GM12878 (cell line): ENCODE measurements at regions not wholly inside any gene's neighbourhood (a gene's known extent, or its start where the extent isn't known, plus 50 kb on each side); places are given as distances from the start of the nearest gene placed in this dataset.
"Not testable (repeated sequence)": the region's sequence is repeated elsewhere in the genome, so short reads cannot be mapped to it uniquely, and the experiment has no call there.

Source experiments
- ATAC-seq: fragments of 200-7000 bp; cut with Tn5 transposase; 3 replicates; pipeline ENCODE4 v1.9.1; 2020; ENCODE audit warnings: mild to moderate bottlenecking, moderate library complexity
- BruUV-seq: library from RNA; stranded (reverse); fragments of 400-500 nt; replicated peaks from 2 replicates; lab custom pipeline; 2021; lab: Mats Ljungman, UMichigan
- CTCF ChIA-PET: fragments of 300-600 bp; sonication (Branson Sonifier 250); formaldehyde crosslinking; extraction: SDS; loops from one replicate; lab custom pipeline; 2021; ENCODE audit warnings: inconsistent platforms; lab: Yijun Ruan, JAX
- POLR2A ChIA-PET: fragments of 350-600 bp; formaldehyde crosslinking; extraction: SDS; loops from one replicate; lab custom pipeline; 2021; ENCODE audit warnings: inconsistent platforms; lab: Charles Lee
- RAD21 ChIA-PET: fragments of 300-600 bp; sonication (Branson Sonifier 250); formaldehyde crosslinking; loops from one replicate; lab custom pipeline; 2023; ENCODE audit warnings: antibody characterized with exemption; ENCODE audit not compliant: unreplicated experiment; lab: Charles Lee
- SMC1A ChIA-PET: fragments of 300-600 bp; sonication (Branson Sonifier 250); formaldehyde crosslinking; loops from one replicate; lab custom pipeline; 2023; ENCODE audit not compliant: unreplicated experiment, uncharacterized antibody; lab: Charles Lee
- DNase-seq: peaks from one replicate; pipeline ENCODE4 v3.0.0-alpha.2; 2011; ENCODE audit warnings: low read depth, low spot score
- FAIRE-seq: peaks from 3 replicates; lab custom pipeline; 2011; peaks lifted over from hg19 to GRCh38; lab: Jason Lieb, UNC
- H2AFZ ChIP-seq: 2 replicates; pipeline ENCODE4 v1.6.0; 2011; ENCODE audit warnings: low read depth, low read length, control low read depth; ENCODE audit not compliant: control insufficient read depth
- H3K27ac ChIP-seq: 2 replicates; pipeline ENCODE4 v1.5.1; 2011; ENCODE audit warnings: control low read depth; ENCODE audit not compliant: control insufficient read depth, insufficient read depth
- H3K27me3 ChIP-seq, 2 experiments: replicated peaks in 1 of 2; 2 replicates each; pipeline versions ENCODE4 v1.6.0 to v1.6.1; 2011; ENCODE audit warnings: low read length in 1 of 2; ENCODE audit not compliant: control insufficient read depth in 2 of 2, insufficient read depth in 2 of 2
- H3K36me3 ChIP-seq, 2 experiments: 2 replicates each; pipeline ENCODE4 v1.5.1; 2011; ENCODE audit warnings: low read length in 1 of 2; ENCODE audit not compliant: control insufficient read depth in 2 of 2, insufficient read depth in 2 of 2
- H3K4me1 ChIP-seq: 2 replicates; pipeline ENCODE4 v1.6.1; 2011; ENCODE audit warnings: mild to moderate bottlenecking, low read length, moderate library complexity, mixed read lengths; ENCODE audit not compliant: control insufficient read depth, insufficient read depth
- H3K4me2 ChIP-seq: 2 replicates; pipeline ENCODE4 v1.6.0; 2011; ENCODE audit warnings: control low read depth; ENCODE audit not compliant: control insufficient read depth, insufficient read depth
- H3K4me3 ChIP-seq: fragments of 200-600 bp; sonication (generic); 2 replicates; pipeline ENCODE4 v1.5.1; 2016
- H3K79me2 ChIP-seq: 2 replicates; pipeline ENCODE4 v1.6.0; 2011; ENCODE audit warnings: low read length; ENCODE audit not compliant: control insufficient read depth, insufficient read depth
- H3K9ac ChIP-seq: 2 replicates; pipeline ENCODE4 v1.8.0; 2011; ENCODE audit warnings: low read length, control low read depth, mixed read lengths; ENCODE audit not compliant: control insufficient read depth, insufficient read depth
- H3K9me3 ChIP-seq: replicated peaks from 3 replicates; pipeline ENCODE4 v1.5.1; 2011; ENCODE audit warnings: mild to moderate bottlenecking, low read length; ENCODE audit not compliant: control insufficient read depth, insufficient read depth
- H4K20me1 ChIP-seq: 2 replicates; pipeline ENCODE4 v1.6.0; 2011; ENCODE audit not compliant: control insufficient read depth, insufficient read depth
- CHD4 ChIP-seq: fragments of 200-600 bp; sonication (generic); IDR thresholded peaks from 2 replicates; pipeline ENCODE4 v1.6.1; 2016; ENCODE audit warnings: mild to moderate bottlenecking
- SKIL ChIP-seq: fragments of 450-650 bp; IDR thresholded peaks from 2 replicates; pipeline ENCODE4 v1.6.1; 2017; ENCODE audit warnings: mild to moderate bottlenecking, low read depth, inconsistent platforms; ENCODE audit not compliant: poor library complexity, severe bottlenecking
- SPI1 ChIP-seq: IDR thresholded peaks from 2 replicates; pipeline ENCODE4 v1.6.1; 2011; ENCODE audit warnings: low read depth, mild to moderate bottlenecking, low read length, moderate library complexity, borderline replicate concordance; ENCODE audit not compliant: insufficient read depth
- SREBF1 ChIP-seq: IDR thresholded peaks from 2 replicates; pipeline ENCODE4 v1.6.1; 2012; ENCODE audit warnings: mild to moderate bottlenecking, low read length
- TAF1 ChIP-seq: IDR thresholded peaks from 2 replicates; pipeline ENCODE4 v1.6.1; 2011; ENCODE audit warnings: mild to moderate bottlenecking, low read depth, low read length, borderline replicate concordance
- YY1 ChIP-seq: IDR thresholded peaks from 2 replicates; pipeline ENCODE4 v1.6.1; 2011; ENCODE audit warnings: low read depth, mild to moderate bottlenecking, low read length
- WGBS: methylation state at CpG from one replicate; pipeline ENCODE4 v1.1.6; 2016; ENCODE audit warnings: low lambda C conversion rate; ENCODE audit not compliant: insufficient replicate concordance, insufficient coverage; ENCODE audit errors: missing lambda C conversion rate; 5-methylcytosine and 5-hydroxymethylcytosine counted together
- in situ Hi-C: fragments of 300-500 bp; cut with MboI; formaldehyde crosslinking; loops from 9 replicates; pipeline ENCODE4 v1.14.3; 2018; ENCODE audit warnings: mixed read lengths
- intact Hi-C: fragments of 100-400 bp; cut with micrococcal nuclease; formaldehyde crosslinking; loops from one replicate; pipeline ENCODE4 v1.14.2; 2022; ENCODE audit not compliant: unreplicated experiment
- TF ChIP-seq, protein P1 (sequence below): fragments of 450-650 bp; formaldehyde crosslinking; IDR thresholded peaks from 2 replicates; pipeline ENCODE4 v1.5.0; 2022; ENCODE audit warnings: mild to moderate bottlenecking, missing genetic modification characterization
- TF ChIP-seq, protein P2 (sequence below): fragments of 450-650 bp; IDR thresholded peaks from 2 replicates; pipeline ENCODE4 v1.6.1; 2018; ENCODE audit warnings: mild to moderate bottlenecking, low read depth, moderate library complexity; ENCODE audit not compliant: partially characterized antibody
- TF ChIP-seq, protein P3 (sequence below): IDR thresholded peaks from 2 replicates; pipeline ENCODE4 v1.6.1; 2012; ENCODE audit warnings: low read depth, low read length, improper control_type of control experiment

DNA sequence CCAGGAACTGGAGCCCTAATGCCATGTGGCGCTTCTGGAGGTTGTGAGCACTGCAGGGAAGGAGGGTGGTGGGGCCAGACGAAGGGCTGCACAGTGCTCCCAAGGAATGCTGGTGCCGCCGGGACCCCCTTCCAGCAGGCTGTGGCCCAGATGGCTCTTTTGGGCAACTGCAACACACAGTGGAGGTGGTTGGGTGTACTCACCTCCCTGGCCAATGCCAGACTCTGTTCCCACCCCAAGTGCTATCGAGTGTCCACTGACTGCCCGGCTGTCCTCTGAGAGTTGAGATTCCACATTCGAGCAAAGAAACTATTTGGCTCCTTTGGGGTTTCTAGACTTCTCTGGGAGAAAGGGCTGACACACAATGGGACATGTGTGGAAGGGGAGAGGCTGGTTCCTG is 167.9 kb downstream of the RGS9 start (continued):
- no peak for TF ChIP-seq SPI1
- TF ChIP-seq, protein P1, sequence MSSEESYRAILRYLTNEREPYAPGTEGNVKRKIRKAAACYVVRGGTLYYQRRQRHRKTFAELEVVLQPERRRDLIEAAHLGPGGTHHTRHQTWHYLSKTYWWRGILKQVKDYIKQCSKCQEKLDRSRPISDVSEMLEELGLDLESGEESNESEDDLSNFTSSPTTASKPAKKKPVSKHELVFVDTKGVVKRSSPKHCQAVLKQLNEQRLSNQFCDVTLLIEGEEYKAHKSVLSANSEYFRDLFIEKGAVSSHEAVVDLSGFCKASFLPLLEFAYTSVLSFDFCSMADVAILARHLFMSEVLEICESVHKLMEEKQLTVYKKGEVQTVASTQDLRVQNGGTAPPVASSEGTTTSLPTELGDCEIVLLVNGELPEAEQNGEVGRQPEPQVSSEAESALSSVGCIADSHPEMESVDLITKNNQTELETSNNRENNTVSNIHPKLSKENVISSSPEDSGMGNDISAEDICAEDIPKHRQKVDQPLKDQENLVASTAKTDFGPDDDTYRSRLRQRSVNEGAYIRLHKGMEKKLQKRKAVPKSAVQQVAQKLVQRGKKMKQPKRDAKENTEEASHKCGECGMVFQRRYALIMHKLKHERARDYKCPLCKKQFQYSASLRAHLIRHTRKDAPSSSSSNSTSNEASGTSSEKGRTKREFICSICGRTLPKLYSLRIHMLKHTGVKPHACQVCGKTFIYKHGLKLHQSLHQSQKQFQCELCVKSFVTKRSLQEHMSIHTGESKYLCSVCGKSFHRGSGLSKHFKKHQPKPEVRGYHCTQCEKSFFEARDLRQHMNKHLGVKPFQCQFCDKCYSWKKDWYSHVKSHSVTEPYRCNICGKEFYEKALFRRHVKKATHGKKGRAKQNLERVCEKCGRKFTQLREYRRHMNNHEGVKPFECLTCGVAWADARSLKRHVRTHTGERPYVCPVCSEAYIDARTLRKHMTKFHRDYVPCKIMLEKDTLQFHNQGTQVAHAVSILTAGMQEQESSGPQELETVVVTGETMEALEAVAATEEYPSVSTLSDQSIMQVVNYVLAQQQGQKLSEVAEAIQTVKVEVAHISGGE = no peak
- TF ChIP-seq YY1 = no peak
- TF ChIP-seq SREBF1 = no peak
- TF ChIP-seq, protein P2, sequence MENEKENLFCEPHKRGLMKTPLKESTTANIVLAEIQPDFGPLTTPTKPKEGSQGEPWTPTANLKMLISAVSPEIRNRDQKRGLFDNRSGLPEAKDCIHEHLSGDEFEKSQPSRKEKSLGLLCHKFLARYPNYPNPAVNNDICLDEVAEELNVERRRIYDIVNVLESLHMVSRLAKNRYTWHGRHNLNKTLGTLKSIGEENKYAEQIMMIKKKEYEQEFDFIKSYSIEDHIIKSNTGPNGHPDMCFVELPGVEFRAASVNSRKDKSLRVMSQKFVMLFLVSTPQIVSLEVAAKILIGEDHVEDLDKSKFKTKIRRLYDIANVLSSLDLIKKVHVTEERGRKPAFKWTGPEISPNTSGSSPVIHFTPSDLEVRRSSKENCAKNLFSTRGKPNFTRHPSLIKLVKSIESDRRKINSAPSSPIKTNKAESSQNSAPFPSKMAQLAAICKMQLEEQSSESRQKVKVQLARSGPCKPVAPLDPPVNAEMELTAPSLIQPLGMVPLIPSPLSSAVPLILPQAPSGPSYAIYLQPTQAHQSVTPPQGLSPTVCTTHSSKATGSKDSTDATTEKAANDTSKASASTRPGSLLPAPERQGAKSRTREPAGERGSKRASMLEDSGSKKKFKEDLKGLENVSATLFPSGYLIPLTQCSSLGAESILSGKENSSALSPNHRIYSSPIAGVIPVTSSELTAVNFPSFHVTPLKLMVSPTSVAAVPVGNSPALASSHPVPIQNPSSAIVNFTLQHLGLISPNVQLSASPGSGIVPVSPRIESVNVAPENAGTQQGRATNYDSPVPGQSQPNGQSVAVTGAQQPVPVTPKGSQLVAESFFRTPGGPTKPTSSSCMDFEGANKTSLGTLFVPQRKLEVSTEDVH = no peak
- no peak for TF ChIP-seq SKIL
- TF ChIP-seq TAF1 = no peak
- TF ChIP-seq, protein P3, sequence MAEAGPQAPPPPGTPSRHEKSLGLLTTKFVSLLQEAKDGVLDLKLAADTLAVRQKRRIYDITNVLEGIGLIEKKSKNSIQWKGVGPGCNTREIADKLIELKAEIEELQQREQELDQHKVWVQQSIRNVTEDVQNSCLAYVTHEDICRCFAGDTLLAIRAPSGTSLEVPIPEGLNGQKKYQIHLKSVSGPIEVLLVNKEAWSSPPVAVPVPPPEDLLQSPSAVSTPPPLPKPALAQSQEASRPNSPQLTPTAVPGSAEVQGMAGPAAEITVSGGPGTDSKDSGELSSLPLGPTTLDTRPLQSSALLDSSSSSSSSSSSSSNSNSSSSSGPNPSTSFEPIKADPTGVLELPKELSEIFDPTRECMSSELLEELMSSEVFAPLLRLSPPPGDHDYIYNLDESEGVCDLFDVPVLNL = no peak
- TF ChIP-seq CHD4 = no peak

DNA sequence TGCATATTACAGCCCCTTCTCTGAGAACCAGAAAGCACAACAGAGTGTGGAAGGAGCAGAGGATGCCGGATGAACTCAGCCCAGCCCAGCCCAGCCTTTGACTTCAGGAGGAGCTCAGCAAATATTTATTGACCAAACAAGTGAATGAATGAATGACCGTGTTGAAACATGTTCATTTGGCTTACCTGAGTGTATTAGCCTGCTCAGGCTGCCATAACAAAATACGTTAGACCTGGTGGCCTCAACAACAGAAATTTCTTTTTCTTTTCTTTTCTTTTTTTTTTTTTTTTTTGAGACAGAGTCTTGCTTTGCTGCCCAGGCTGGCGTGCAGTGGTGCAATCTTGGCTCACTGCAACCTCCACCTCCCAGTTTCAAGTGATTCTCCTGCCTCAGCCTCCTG is 164.7 kb downstream of the RGS9 start:
- in situ Hi-C loops, intact Hi-C loops, H3K9ac ChIP-seq, POLR2A ChIA-PET, RAD21 ChIA-PET, FAIRE-seq, H3K9me3 ChIP-seq, H3K4me3 ChIP-seq, H3K4me2 ChIP-seq, DNase-seq, H3K4me1 ChIP-seq, H2AFZ ChIP-seq, H3K36me3 ChIP-seq, SMC1A ChIA-PET, BruUV-seq, H4K20me1 ChIP-seq, H3K79me2 ChIP-seq, ATAC-seq, H3K27ac ChIP-seq, H3K27me3 ChIP-seq: not testable (repeated sequence)
- WGBS = 21% methylated on average over 4 of the region's 4 CpGs
- CTCF ChIA-PET = interaction anchor here (0.6 kb wide), 1 partner anchor 563 kb away, joined by 3 read pairs; no protein-coding TSS in a partner anchor
